ENCODE measurements at regions not wholly inside any gene's neighbourhood (a gene's known extent, or its start where the extent isn't known, plus 50 kb on each side); places are given as distances from the start of the nearest gene placed in this dataset.

DNA sequence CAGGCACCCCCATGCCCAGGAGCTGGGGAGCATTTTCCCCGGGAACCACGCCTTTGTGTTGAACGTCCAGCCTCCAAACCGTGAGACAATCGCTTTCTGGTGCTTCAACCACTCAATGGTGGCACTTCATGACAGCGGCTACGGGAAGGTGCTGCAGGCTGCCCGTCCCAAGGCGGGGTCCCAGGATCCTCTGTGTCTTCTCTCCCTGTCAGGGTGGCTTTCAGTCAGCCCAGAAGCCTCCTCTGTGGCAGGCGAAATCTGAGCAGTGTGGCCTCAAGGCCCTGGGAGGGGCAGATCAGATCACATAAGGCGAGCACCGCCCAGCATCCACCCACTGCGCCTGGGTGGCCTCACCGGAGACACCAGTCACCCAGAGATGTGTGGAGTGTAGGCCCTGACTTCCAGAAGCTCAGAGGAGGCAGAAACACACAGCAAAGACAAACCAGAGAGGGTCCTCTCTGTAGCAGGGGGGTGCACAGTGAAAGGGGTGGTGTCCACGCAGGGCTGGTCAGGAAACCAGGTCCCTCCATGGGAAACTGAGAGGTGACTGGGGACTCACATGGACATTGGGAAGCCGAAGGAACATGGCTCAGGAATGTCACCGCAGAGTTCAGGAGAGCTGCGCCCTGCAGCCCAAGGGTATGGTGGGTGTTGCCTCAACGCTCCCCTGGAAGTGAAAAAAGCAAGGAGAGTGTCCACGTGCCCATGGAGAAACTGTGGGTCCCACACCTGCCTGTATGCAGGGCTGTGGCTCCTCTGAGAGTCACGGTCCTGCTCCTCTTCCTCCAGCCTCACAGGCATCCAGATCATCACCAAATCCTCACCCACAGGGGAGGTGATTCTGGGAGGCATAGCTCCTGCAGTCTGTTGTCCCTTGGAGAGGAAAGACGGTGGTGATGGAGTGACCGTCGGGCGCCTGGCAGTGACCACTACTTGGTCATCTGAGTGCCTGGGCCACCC lies 1420.7 kb downstream of the TBC1D22A start:
- Histone ChIP-seq H3K27me3 (no peaks in the 10 kb centered on the region), H3K36me3 (no peaks in the 10 kb centered on the region), H3K27ac (no peak overlapping the region), H3K9me3 (no peaks in the 10 kb centered on the region), H3K4me1 (ENCODE audit: insufficient read depth) (no peaks in the 10 kb centered on the region), H3K4me3 (no peak overlapping the region)
- intact Hi-C loops (cut with DNase I) = no loop called here
- 89 to 93% (median 92%) methylated on average over 25 of the region's 25 CpGs for WGBS, 3 donors
- TF ChIP-seq POLR2A (IDR thresholded peaks at IDR 0.05) (no peak), EP300 (IDR thresholded peaks at IDR 0.05) (no peak), CTCF (IDR thresholded peaks at IDR 0.05) (no peak)
- no peak for DNase-seq

DNA sequence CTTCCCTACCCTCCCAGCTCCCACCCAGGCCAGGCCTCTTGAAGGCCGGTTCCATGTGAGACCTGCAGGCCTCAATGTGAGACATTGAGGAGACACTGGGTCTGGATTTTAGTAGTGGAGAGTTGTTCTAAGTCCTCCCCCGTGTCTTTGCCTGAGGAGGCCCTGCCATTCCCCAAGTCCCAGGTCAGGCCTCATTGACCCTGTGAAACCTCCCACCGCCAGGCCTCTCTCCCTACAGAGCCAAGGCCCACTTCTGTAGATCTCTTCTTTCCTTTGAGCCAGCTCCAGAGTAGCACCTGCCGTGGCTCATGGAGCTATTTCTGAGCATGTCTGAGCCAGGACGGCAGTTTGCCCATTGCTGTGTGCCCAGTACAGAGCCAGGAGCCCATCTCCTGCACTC lies 1419.6 kb downstream of the TBC1D22A start:
- no peak for DNase-seq
- Histone ChIP-seq H3K27me3 (no peaks in the 10 kb centered on the region), H3K4me3 (no peak overlapping the region), H3K9me3 (no peaks in the 10 kb centered on the region), H3K36me3 (no peaks in the 10 kb centered on the region), H3K27ac (no peak overlapping the region), H3K4me1 (ENCODE audit: insufficient read depth) (no peaks in the 10 kb centered on the region)
- 86 to 88% (median 88%) methylated on average over 5 of the region's 5 CpGs for WGBS, 3 donors
- TF ChIP-seq POLR2A (IDR thresholded peaks at IDR 0.05) (no peak), CTCF (IDR thresholded peaks at IDR 0.05) (no peak), EP300 (IDR thresholded peaks at IDR 0.05) (no peak)
- intact Hi-C loops (cut with DNase I) = no loop called here

GRCh38 chr22:48181263-48181955 lies 1419.0 kb downstream of the TBC1D22A start:
- WGBS, 3 donors = 85 to 89% (median 87%) methylated on average over 18 of the region's 18 CpGs
- no peak for TF ChIP-seq CTCF (IDR thresholded peaks at IDR 0.05)
- no peak for TF ChIP-seq POLR2A (IDR thresholded peaks at IDR 0.05)
- TF ChIP-seq EP300 (IDR thresholded peaks at IDR 0.05) = no peak
- H3K4me1 ChIP-seq (ENCODE audit: insufficient read depth) = no peaks in the 10 kb centered on the region
- no peaks in the 10 kb centered on the region for H3K36me3 ChIP-seq
- H3K4me3 ChIP-seq = no peak overlapping the region
- intact Hi-C loops (cut with DNase I) = no loop called here
- H3K9me3 ChIP-seq = no peaks in the 10 kb centered on the region
- no peak overlapping the region for H3K27ac ChIP-seq
- no peaks in the 10 kb centered on the region for H3K27me3 ChIP-seq
- no peak for DNase-seq

DNA sequence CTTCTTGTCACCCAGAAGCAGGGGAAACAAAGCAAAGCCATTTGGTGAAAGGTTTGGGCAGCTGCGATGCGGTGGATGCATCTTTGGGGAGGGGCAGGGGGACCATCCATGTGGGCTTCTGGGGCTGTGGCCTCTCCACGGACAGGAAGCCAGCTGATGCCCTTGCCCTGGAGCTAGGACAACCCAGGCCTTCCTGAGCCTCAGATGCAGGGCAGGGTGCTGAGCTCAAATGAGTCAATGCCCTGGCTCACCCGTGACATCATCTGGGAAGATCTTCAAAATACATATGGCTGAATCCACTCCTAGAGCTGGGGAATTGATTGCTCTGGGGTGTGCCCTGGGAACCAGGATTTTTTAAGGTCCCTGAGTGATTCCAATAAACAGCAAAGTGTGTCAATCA lies 1418.2 kb downstream of the TBC1D22A start:
- H3K4me3 ChIP-seq = no peak overlapping the region
- no peaks in the 10 kb centered on the region for H3K36me3 ChIP-seq
- H3K27ac ChIP-seq = no peak overlapping the region
- H3K9me3 ChIP-seq = no peaks in the 10 kb centered on the region
- intact Hi-C loops (cut with DNase I) = no loop called here
- DNase-seq = no peak
- H3K4me1 ChIP-seq (ENCODE audit: insufficient read depth) = no peaks in the 10 kb centered on the region
- WGBS, 3 donors = 75 to 83% (median 82%) methylated on average over 4 of the region's 4 CpGs
- H3K27me3 ChIP-seq = no peaks in the 10 kb centered on the region
- TF ChIP-seq POLR2A (IDR thresholded peaks at IDR 0.05) (no peak), CTCF (IDR thresholded peaks at IDR 0.05) (no peak), EP300 (IDR thresholded peaks at IDR 0.05) (no peak)
